ENCODE measurements at regions not wholly inside any gene's neighbourhood (a gene's known extent, or its start where the extent isn't known, plus 50 kb on each side); places are given as distances from the start of the nearest gene placed in this dataset.

DNA sequence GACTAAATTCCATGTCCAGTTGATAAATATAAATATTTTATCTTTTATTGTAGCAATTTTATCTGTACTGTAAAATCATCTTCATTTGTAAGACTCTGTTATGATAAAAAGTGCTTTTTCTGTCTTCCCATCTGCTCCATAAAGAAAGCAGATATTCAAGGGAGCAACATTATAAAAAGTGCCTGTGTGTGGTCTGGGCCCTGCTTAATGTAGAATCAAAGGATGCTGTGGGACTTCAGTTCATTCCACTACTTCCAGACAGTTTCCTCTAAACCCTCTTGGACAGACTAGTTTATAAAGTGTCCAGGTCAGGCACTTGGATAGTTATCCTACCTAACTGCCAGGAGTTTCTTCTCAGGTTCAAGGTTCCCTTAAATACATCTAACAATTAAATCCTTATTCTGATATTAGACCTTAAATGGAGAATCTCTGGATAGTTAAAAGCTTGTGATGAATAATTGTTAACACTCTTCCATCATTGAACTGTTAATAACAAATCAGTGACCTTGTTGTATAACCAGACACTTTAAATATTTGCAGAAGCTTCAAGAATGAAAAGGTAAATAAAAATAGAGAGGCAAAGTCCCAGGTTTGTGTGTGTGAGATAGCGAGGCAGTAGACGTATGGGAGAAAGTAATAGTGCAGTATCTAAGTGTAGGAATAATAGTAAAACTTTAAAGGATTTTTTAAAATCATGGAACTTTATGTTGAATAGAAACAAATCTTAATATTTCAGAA, 237.5 kb upstream of the CTSO start:
- no peak for TF ChIP-seq CBX3 (IDR thresholded peaks at IDR 0.05; ENCODE audit: low read depth)
- TF ChIP-seq POLR2A (IDR thresholded peaks at IDR 0.05; ENCODE audit: borderline replicate concordance, extremely low read depth, insufficient read depth, insufficient read length) = no peak
- TF ChIP-seq, protein P1, sequence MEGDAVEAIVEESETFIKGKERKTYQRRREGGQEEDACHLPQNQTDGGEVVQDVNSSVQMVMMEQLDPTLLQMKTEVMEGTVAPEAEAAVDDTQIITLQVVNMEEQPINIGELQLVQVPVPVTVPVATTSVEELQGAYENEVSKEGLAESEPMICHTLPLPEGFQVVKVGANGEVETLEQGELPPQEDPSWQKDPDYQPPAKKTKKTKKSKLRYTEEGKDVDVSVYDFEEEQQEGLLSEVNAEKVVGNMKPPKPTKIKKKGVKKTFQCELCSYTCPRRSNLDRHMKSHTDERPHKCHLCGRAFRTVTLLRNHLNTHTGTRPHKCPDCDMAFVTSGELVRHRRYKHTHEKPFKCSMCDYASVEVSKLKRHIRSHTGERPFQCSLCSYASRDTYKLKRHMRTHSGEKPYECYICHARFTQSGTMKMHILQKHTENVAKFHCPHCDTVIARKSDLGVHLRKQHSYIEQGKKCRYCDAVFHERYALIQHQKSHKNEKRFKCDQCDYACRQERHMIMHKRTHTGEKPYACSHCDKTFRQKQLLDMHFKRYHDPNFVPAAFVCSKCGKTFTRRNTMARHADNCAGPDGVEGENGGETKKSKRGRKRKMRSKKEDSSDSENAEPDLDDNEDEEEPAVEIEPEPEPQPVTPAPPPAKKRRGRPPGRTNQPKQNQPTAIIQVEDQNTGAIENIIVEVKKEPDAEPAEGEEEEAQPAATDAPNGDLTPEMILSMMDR (IDR thresholded peaks at IDR 0.05 in 2 of 3, conservative IDR thresholded peaks at IDR 0.05 in 1 of 3; ENCODE audit: borderline replicate concordance in 1 of 3, insufficient read depth in 1 of 3, low read depth in 2 of 3, low read length in 2 of 3) = no peak
- no peak for TF ChIP-seq ZNF274 (IDR thresholded peaks at IDR 0.05; ENCODE audit: low read depth, low read length)
- no peak for TF ChIP-seq YY1 (IDR thresholded peaks at IDR 0.05; ENCODE audit: extremely low read depth, insufficient replicate concordance, low read depth, low read length)

Data from HCT116 (cell line).